ENCODE measurements at regions not wholly inside any gene's neighbourhood (a gene's known extent, or its start where the extent isn't known, plus 50 kb on each side); places are given as distances from the start of the nearest gene placed in this dataset.

GRCh38 chr14:100432652-100433427 lies 109.7 kb downstream of the SLC25A47 start:
- Histone ChIP-seq H3K4me1 (no peaks in the 10 kb centered on the region), H3K27ac (no peak overlapping the region), H3K4me3 (no peak overlapping the region), H3K27me3 (ENCODE audit: insufficient read depth in 3 of 3, low read length in 2 of 3) (no peaks in the 10 kb centered on the region), H3K9me3 (no peaks in the 10 kb centered on the region), H3K36me3 (ENCODE audit: insufficient read depth in 1 of 2, low read depth in 1 of 2) (no peaks in the 10 kb centered on the region)
- intact Hi-C loops (cut with DNase I): loop anchor here in 1 of 2 donors (10.0 kb wide), 1 partner anchor 472 kb away; the partner anchor contains the start of gene RTL1
- DNase-seq (no peak), ATAC-seq (no peak)
- WGBS, 3 donors: 87 to 91% (median 89%) methylated on average over 5 of the region's 5 CpGs
- no peak for TF ChIP-seq CTCF (IDR thresholded peaks at IDR 0.05)

DNA sequence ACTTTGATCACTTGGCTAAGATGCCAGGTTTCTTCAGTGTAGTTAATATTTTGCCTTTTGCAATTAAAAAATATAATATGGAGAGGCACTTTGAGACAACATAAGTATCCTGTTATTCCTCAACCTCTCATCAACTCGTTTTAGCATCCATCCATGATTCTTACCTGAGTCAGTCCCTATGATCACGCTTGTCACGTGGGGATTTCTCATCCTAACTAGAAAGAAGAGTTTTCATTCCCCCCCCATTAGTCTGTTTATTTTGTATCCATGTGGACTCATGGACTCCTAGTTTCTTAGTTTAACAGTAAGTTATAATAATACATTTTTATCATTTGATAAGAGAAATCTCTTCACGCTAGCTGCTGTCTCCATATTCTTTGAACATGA lies 110.3 kb downstream of the SLC25A47 start:
- DNase-seq (no peak), ATAC-seq (no peak)
- Histone ChIP-seq H3K9me3 (no peaks in the 10 kb centered on the region), H3K27ac (no peak overlapping the region), H3K36me3 (ENCODE audit: insufficient read depth in 1 of 2, low read depth in 1 of 2) (no peaks in the 10 kb centered on the region), H3K4me1 (no peaks in the 10 kb centered on the region), H3K4me3 (no peak overlapping the region), H3K27me3 (ENCODE audit: insufficient read depth in 3 of 3, low read length in 2 of 3) (no peaks in the 10 kb centered on the region)
- no peak for TF ChIP-seq CTCF (IDR thresholded peaks at IDR 0.05)
- intact Hi-C loops (cut with DNase I): loop anchor here in 1 of 2 donors (10.0 kb wide), 1 partner anchor 471 kb away; the partner anchor contains the start of gene RTL1
- 78 to 95% (median 90%) methylated on average over 4 of the region's 4 CpGs for WGBS, 3 donors

DNA sequence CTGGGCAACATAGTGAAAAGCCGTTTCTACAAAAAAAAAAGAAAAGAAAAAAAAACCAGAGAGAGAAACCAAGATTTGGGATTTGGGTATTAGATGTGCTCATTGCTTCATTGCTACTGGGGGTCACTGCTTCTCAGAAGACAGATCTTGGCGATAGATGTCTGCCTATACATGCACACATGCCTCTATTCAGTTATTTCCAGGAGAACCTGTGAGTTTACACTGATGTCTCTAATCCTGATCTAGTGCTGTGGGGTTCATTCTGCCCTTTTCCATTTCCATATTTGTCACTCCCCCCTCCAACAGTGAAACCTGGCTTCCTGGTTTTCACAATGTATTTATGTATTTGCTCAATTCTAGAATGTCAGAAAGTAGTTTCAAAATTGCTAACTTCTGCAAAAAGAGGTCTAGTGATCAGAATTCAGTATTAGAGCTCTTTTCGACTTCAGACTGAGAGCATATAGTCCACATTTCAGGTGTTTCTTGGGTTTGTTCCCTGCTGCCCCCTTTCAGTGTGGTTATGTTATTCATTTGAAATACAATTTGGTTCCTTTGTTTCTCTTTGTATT lies 111.0 kb downstream of the SLC25A47 start:
- ATAC-seq (no peak), DNase-seq (no peak)
- Histone ChIP-seq H3K36me3 (ENCODE audit: insufficient read depth in 1 of 2, low read depth in 1 of 2) (no peaks in the 10 kb centered on the region), H3K27me3 (ENCODE audit: insufficient read depth in 3 of 3, low read length in 2 of 3) (no peaks in the 10 kb centered on the region), H3K4me1 (no peaks in the 10 kb centered on the region), H3K9me3 (no peaks in the 10 kb centered on the region), H3K4me3 (no peak overlapping the region), H3K27ac (no peak overlapping the region)
- TF ChIP-seq CTCF (IDR thresholded peaks at IDR 0.05): no peak
- 85 to 94% (median 87%) methylated on average over 3 of the region's 3 CpGs for WGBS, 3 donors
- intact Hi-C loops (cut with DNase I): loop anchor here in 1 of 2 donors (10.0 kb wide), 1 partner anchor 471 kb away; the partner anchor contains the start of gene RTL1

DNA sequence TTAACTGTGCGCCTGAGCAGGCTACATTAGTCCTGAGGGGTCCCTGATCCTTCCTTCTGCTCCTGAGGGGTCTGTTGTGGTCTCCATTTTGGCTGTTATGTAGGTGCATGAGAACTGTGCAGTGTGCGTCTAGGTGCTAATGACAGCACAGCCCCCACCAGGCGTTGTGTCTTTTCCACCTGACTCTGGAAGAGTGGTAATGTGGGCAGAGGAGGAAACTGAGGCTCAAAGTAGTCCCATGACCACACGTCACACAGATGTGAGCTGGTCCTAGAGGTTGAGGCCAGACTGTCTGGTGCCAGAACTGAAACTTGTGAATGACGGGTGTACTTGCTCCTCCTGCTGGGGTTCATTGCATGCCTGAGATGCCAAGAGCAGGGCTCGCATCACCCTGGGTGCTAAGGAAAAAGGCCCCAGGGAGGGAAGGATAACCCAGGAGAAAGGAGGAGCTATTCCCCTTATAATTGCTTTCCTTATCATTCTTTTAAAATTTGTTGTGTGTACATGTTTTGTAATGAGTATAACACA lies 111.8 kb downstream of the SLC25A47 start:
- H3K27ac ChIP-seq: no peak overlapping the region
- intact Hi-C loops (cut with DNase I): loop anchor here (5.0 to 10.0 kb wide), 2 partner anchors 212 to 470 kb away; partner anchors contain the start of gene RTL1 (in 1 of the 2)
- WGBS, 3 donors: 94 to 98% (median 96%) methylated on average over 6 of the region's 6 CpGs
- no peak for TF ChIP-seq CTCF (IDR thresholded peaks at IDR 0.05)
- peaks cover 6% of the 10 kb centered on the region for H3K4me1 ChIP-seq
- ATAC-seq (no peak), DNase-seq (no peak)
- no peak overlapping the region for H3K4me3 ChIP-seq
- H3K9me3 ChIP-seq: no peaks in the 10 kb centered on the region
- H3K36me3 ChIP-seq (ENCODE audit: insufficient read depth in 1 of 2, low read depth in 1 of 2): no peaks in the 10 kb centered on the region
- no peaks in the 10 kb centered on the region for H3K27me3 ChIP-seq (ENCODE audit: insufficient read depth in 3 of 3, low read length in 2 of 3)

Measured in psoas muscle (tissue), 7 donors.